NCI-H1092 treated with DMSO at 0.1 percent for 48 hours (cell line): ENCODE measurements at regions not wholly inside any gene's neighbourhood (a gene's known extent, or its start where the extent isn't known, plus 50 kb on each side); places are given as distances from the start of the nearest gene placed in this dataset.

Source experiments
- DNase-seq: peaks from one replicate; lab custom pipeline; 2025; lab: John Stamatoyannopoulos, UW

- no peak for DNase-seq
Observed at GRCh38 chr2:177021706-177022343, 190.8 kb upstream of the HNRNPA3 start.

GRCh38 chr2:177024765-177025164 is 187.8 kb upstream of the HNRNPA3 start:
- DNase-seq, result peak; percentile 28

GRCh38 chr2:177026253-177026652 is 186.3 kb upstream of the HNRNPA3 start:
- no peak for DNase-seq

GRCh38 chr2:177026956-177027355 is 185.6 kb upstream of the HNRNPA3 start:
- no peak for DNase-seq

GRCh38 chr2:177028296-177028695 is 184.3 kb upstream of the HNRNPA3 start:
- no peak for DNase-seq

GRCh38 chr2:177029075-177029474 is 183.5 kb upstream of the HNRNPA3 start:
- DNase-seq, result no peak

GRCh38 chr2:177029501-177029900 is 183.1 kb upstream of the HNRNPA3 start:
- no peak for DNase-seq

GRCh38 chr2:177029901-177030300 is 182.7 kb upstream of the HNRNPA3 start:
- DNase-seq, result no peak

GRCh38 chr2:177030451-177031105 is 182.0 kb upstream of the HNRNPA3 start:
- peak; percentile 59 for DNase-seq

GRCh38 chr2:177031438-177032180 is 181.0 kb upstream of the HNRNPA3 start:
- DNase-seq, result peak; percentile 84

GRCh38 chr2:177036747-177037146 is 175.8 kb upstream of the HNRNPA3 start:
- peak; percentile 2 for DNase-seq

GRCh38 chr2:177037569-177037968 is 175.0 kb upstream of the HNRNPA3 start:
- DNase-seq, result no peak

GRCh38 chr2:177038787-177039484 is 173.7 kb upstream of the HNRNPA3 start:
- no peak for DNase-seq

GRCh38 chr2:177042311-177042710 is 170.3 kb upstream of the HNRNPA3 start:
- no peak for DNase-seq

GRCh38 chr2:177044671-177045070 is 167.9 kb upstream of the HNRNPA3 start:
- no peak for DNase-seq

- no peak for DNase-seq
Observed at GRCh38 chr2:177048981-177049380, 163.6 kb upstream of the HNRNPA3 start.

- DNase-seq, result no peak
Observed at GRCh38 chr2:177051278-177051677, 161.3 kb upstream of the HNRNPA3 start.

- no peak for DNase-seq
Observed at GRCh38 chr2:177052471-177052870, 160.1 kb upstream of the HNRNPA3 start.

- DNase-seq, result no peak
Observed at GRCh38 chr2:177053038-177053437, 159.6 kb upstream of the HNRNPA3 start.

- DNase-seq, result no peak
Observed at GRCh38 chr2:177053716-177054115, 158.9 kb upstream of the HNRNPA3 start.

- no peak for DNase-seq
Observed at GRCh38 chr2:177056481-177056929, 156.1 kb upstream of the HNRNPA3 start.

- no peak for DNase-seq
Observed at GRCh38 chr2:177058747-177059146, 153.8 kb upstream of the HNRNPA3 start.
